Sigmoid colon (tissue), 4 donors: ENCODE measurements at regions not wholly inside any gene's neighbourhood (a gene's known extent, or its start where the extent isn't known, plus 50 kb on each side); places are given as distances from the start of the nearest gene placed in this dataset.

Experiments
- EP300 ChIP-seq, 4 donors: sonication (generic); formaldehyde crosslinking; IDR thresholded peaks; one replicate each; pipeline ENCODE4 v1.6.1; 2017; ENCODE audit warnings: antibody characterized with exemption in 4 of 4
- POLR2A ChIP-seq, 2 donors: fragments of 450-650 bp; IDR thresholded peaks; one replicate each; pipeline ENCODE4 v1.6.1; 2016; ENCODE audit warnings: antibody characterized with exemption in 2 of 2, mild to moderate bottlenecking in 2 of 2, moderate library complexity in 2 of 2
- TF ChIP-seq, protein P1 (sequence below), 4 experiments: fragments of 450-650 bp in 3 of 4; fragments of 200-600 bp in 1 of 4; IDR thresholded peaks; one replicate each; pipeline ENCODE4 v1.5.1; 2016 to 2019; ENCODE audit warnings: antibody characterized with exemption in 4 of 4, mild to moderate bottlenecking in 3 of 4, moderate library complexity in 2 of 4

GRCh38 chr17:53543472-53543871, 279.3 kb upstream of the KIF2B start:
- TF ChIP-seq, protein P1, sequence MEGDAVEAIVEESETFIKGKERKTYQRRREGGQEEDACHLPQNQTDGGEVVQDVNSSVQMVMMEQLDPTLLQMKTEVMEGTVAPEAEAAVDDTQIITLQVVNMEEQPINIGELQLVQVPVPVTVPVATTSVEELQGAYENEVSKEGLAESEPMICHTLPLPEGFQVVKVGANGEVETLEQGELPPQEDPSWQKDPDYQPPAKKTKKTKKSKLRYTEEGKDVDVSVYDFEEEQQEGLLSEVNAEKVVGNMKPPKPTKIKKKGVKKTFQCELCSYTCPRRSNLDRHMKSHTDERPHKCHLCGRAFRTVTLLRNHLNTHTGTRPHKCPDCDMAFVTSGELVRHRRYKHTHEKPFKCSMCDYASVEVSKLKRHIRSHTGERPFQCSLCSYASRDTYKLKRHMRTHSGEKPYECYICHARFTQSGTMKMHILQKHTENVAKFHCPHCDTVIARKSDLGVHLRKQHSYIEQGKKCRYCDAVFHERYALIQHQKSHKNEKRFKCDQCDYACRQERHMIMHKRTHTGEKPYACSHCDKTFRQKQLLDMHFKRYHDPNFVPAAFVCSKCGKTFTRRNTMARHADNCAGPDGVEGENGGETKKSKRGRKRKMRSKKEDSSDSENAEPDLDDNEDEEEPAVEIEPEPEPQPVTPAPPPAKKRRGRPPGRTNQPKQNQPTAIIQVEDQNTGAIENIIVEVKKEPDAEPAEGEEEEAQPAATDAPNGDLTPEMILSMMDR (IDR thresholded peaks at IDR 0.05) = no peak
- TF ChIP-seq POLR2A (IDR thresholded peaks at IDR 0.05) (no peak), EP300 (IDR thresholded peaks at IDR 0.05) (no peak)
